Central memory CD4-positive, alpha-beta T cell (primary cell): ENCODE measurements at regions not wholly inside any gene's neighbourhood (a gene's known extent, or its start where the extent isn't known, plus 50 kb on each side); places are given as distances from the start of the nearest gene placed in this dataset.

Experiments used
- DNase-seq: peaks from one replicate; pipeline ENCODE4 v3.0.0; 2022

GRCh38 chr18:78676622-78677482 lies 302.8 kb upstream of the SALL3 start:
- no peak for DNase-seq

- DNase-seq = no peak
These were observed 301.9 kb upstream of the SALL3 start for GRCh38 chr18:78677483-78678317.

- no peak for DNase-seq
These were observed 301.3 kb upstream of the SALL3 start for GRCh38 chr18:78678318-78678695.

GRCh38 chr18:78679031-78679430 lies 300.6 kb upstream of the SALL3 start:
- DNase-seq = no peak

- DNase-seq = no peak
These were observed 299.9 kb upstream of the SALL3 start for GRCh38 chr18:78679613-78680260.

- no peak for DNase-seq
These were observed 298.2 kb upstream of the SALL3 start for GRCh38 chr18:78681396-78681795.

- no peak for DNase-seq
These were observed 297.7 kb upstream of the SALL3 start for GRCh38 chr18:78681934-78682333.

- no peak for DNase-seq
These were observed 296.9 kb upstream of the SALL3 start for GRCh38 chr18:78682716-78683115.

- no peak for DNase-seq
These were observed 296.2 kb upstream of the SALL3 start for GRCh38 chr18:78683191-78684010.

GRCh38 chr18:78685250-78685979 lies 294.2 kb upstream of the SALL3 start:
- no peak for DNase-seq

- no peak for DNase-seq
These were observed 293.6 kb upstream of the SALL3 start for GRCh38 chr18:78685980-78686530.

- no peak for DNase-seq
These were observed 292.5 kb upstream of the SALL3 start for GRCh38 chr18:78686976-78687685.

- DNase-seq = no peak
These were observed 291.9 kb upstream of the SALL3 start for GRCh38 chr18:78687736-78688135.

GRCh38 chr18:78688249-78688648 lies 291.4 kb upstream of the SALL3 start:
- no peak for DNase-seq

- no peak for DNase-seq
These were observed 290.7 kb upstream of the SALL3 start for GRCh38 chr18:78688916-78689315.

- DNase-seq = no peak
These were observed 290.0 kb upstream of the SALL3 start for GRCh38 chr18:78689606-78690005.

- no peak for DNase-seq
These were observed 287.5 kb upstream of the SALL3 start for GRCh38 chr18:78692105-78692504.

GRCh38 chr18:78693429-78693828 lies 286.2 kb upstream of the SALL3 start:
- no peak for DNase-seq

- no peak for DNase-seq
These were observed 282.8 kb upstream of the SALL3 start for GRCh38 chr18:78696698-78697435.

GRCh38 chr18:78697446-78697845 lies 282.2 kb upstream of the SALL3 start:
- no peak for DNase-seq
